T-helper 2 cell treated with Interferon-gamma antibody and Interleukin-4, amounts not matched to agents 5 μg/mL and 100 μg/mL, for 36 hours (primary cell): ENCODE measurements at regions not wholly inside any gene's neighbourhood (a gene's known extent, or its start where the extent isn't known, plus 50 kb on each side); places are given as distances from the start of the nearest gene placed in this dataset.
"Not testable (repeated sequence)": the region's sequence is repeated elsewhere in the genome, so short reads cannot be mapped to it uniquely, and the experiment has no call there.

Source experiments
- DNase-seq: peaks from one replicate; pipeline ENCODE4 v3.0.0; 2021; ENCODE audit warnings: low spot score
- H3K27ac Mint-ChIP-seq: one replicate; pipeline ENCODE4 v1.8.0; 2021; ENCODE audit warnings: mild to moderate bottlenecking, mixed read lengths
- H3K27me3 Mint-ChIP-seq: one replicate; pipeline ENCODE4 v1.8.0; 2021; ENCODE audit warnings: low read depth, mixed read lengths
- H3K36me3 Mint-ChIP-seq: one replicate; pipeline ENCODE4 v1.8.0; 2021; ENCODE audit warnings: low read depth, mixed read lengths
- H3K4me1 Mint-ChIP-seq: one replicate; pipeline ENCODE4 v1.8.0; 2021; ENCODE audit warnings: low read depth, mixed read lengths
- H3K4me3 Mint-ChIP-seq: one replicate; pipeline ENCODE4 v1.8.0; 2022; ENCODE audit warnings: mild to moderate bottlenecking, moderate library complexity, mixed read lengths
- H3K9me3 Mint-ChIP-seq: one replicate; pipeline ENCODE4 v1.8.0; 2021; ENCODE audit warnings: mixed read lengths

DNA sequence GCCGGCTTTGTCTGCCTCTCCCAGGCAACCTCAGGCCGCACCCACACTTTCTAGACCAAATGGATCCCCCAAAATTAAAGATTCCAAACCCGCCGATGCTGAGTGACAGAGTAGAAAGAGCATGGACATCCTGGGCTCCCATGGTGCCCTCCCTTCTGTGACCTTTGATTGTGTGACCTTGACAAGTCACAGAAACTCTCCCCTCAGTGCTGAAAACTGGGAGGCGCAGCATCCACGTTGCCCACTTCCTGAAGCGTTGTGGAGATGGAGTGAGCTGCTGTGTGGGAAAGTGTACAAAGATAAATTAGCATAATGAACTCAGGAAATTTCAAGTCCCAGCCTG, 74.4 kb upstream of the MFGE8 start:
- DNase-seq = no peak
- Mint-ChIP-seq H3K27ac (no peak overlapping the region), H3K36me3 (no peaks in the 10 kb centered on the region), H3K27me3 (peaks cover 5% of the 10 kb centered on the region), H3K9me3 (no peaks in the 10 kb centered on the region), H3K4me1 (no peaks in the 10 kb centered on the region), H3K4me3 (no peak overlapping the region)

DNA sequence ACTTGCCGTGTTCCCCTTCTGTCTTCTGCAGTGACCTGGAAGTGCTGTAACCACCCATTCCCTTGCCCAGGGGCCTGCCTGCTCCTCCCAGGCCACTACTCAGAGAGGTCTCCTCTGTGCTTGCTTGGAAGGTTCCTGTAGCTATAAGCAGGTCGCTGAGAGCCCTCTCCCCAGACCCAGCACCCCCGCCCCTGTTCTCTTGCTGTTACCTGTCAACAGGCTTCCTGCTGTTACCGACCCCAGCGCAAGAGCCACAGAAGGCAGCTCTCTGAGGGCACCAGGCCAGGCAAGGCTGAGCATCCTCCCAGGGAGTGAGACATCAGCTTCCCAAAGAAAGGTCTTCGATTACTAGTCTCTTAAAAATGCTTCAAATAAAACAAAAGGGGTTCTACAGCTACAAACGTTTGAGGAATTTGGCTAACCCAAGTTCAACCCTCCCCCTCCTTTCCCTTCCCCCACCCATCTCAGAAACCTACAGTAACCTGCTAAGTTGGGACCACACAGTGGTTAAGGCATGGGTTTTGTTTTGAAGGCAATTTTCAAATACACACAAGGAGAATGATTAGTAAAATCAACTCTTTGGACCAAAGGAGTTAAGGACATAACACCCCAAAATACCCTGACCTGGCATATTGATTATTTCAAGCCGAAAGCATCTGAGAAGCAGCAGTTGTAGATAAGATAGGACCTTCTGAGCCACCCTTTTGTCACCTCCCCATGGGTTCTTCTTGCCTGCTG, 74.9 kb upstream of the MFGE8 start:
- DNase-seq = no peak
- no peaks in the 10 kb centered on the region for H3K4me1 Mint-ChIP-seq
- no peak overlapping the region for H3K27ac Mint-ChIP-seq
- no peaks in the 10 kb centered on the region for H3K9me3 Mint-ChIP-seq
- peaks cover 5% of the 10 kb centered on the region for H3K27me3 Mint-ChIP-seq
- H3K36me3 Mint-ChIP-seq = no peaks in the 10 kb centered on the region
- no peak overlapping the region for H3K4me3 Mint-ChIP-seq

DNA sequence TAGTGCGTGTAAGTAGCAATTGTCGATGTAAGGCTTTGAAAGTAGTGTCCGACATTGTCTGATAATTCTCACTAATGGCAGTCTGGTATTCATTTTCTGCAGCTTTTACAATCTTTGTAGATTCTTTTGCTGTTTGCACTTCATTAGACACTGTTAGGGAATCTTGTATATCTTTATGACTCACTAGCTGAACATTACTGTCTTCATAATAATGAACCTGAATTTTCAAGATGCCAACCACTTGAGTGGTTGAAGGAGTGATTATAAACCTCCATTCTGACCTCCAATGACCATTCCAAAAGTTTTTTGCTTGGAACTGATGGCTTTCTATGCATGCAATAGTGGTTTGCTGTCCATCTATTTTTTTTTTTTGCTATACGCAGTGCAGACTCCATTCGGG, 76.4 kb upstream of the MFGE8 start:
- H3K27me3 Mint-ChIP-seq = peaks cover 5% of the 10 kb centered on the region
- H3K36me3 Mint-ChIP-seq = no peaks in the 10 kb centered on the region
- H3K4me3 Mint-ChIP-seq = no peak overlapping the region
- no peak overlapping the region for H3K27ac Mint-ChIP-seq
- no peaks in the 10 kb centered on the region for H3K4me1 Mint-ChIP-seq
- no peak for DNase-seq
- H3K9me3 Mint-ChIP-seq = no peaks in the 10 kb centered on the region

- Mint-ChIP-seq H3K27ac (no peak overlapping the region), H3K36me3 (no peaks in the 10 kb centered on the region), H3K9me3 (no peaks in the 10 kb centered on the region), H3K27me3 (peaks cover 5% of the 10 kb centered on the region), H3K4me3 (no peak overlapping the region), H3K4me1 (no peaks in the 10 kb centered on the region)
- DNase-seq = no peak
Observed at GRCh38 chr15:88990185-88990679, 77.1 kb upstream of the MFGE8 start.

GRCh38 chr15:88992216-88992615, 79.0 kb upstream of the MFGE8 start:
- Mint-ChIP-seq H3K4me1 (no peaks in the 10 kb centered on the region), H3K27ac (no peak overlapping the region), H3K9me3 (no peaks in the 10 kb centered on the region), H3K27me3 (peaks cover 7% of the 10 kb centered on the region), H3K36me3 (no peaks in the 10 kb centered on the region), H3K4me3 (no peak overlapping the region)
- no peak for DNase-seq

- peaks cover 12% of the 10 kb centered on the region for H3K27me3 Mint-ChIP-seq
- no peaks in the 10 kb centered on the region for H3K36me3 Mint-ChIP-seq
- H3K4me3 Mint-ChIP-seq = no peak overlapping the region
- H3K27ac Mint-ChIP-seq = no peak overlapping the region
- no peaks in the 10 kb centered on the region for H3K4me1 Mint-ChIP-seq
- no peaks in the 10 kb centered on the region for H3K9me3 Mint-ChIP-seq
- DNase-seq = no peak
Observed at GRCh38 chr15:88992912-88993376, 79.8 kb upstream of the MFGE8 start.

DNA sequence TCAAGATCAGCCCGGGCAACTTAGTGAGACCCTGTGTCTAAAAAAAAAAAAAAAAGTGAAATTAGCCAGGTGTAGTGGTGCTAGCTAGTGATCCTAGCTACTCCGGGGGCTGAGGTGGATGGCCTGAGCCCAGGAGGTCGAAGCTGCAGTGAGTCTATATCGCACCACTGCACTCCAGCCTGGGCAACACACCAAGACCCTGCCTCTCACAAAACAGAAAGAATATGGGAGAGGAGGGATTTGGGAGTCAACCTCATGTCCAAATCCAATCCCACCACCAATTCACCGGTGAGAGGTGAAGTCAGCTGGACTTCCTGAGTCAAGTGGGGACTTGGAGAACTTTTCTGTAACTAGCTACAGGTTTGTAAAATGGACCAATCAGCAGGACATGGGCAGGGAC, 80.5 kb upstream of the MFGE8 start:
- no peak for DNase-seq
- no peak overlapping the region for H3K27ac Mint-ChIP-seq

GRCh38 chr15:88994286-88994685, 81.1 kb upstream of the MFGE8 start:
- no peaks in the 10 kb centered on the region for H3K9me3 Mint-ChIP-seq
- DNase-seq = no peak
- no peaks in the 10 kb centered on the region for H3K4me1 Mint-ChIP-seq
- no peak overlapping the region for H3K4me3 Mint-ChIP-seq
- no peak overlapping the region for H3K27ac Mint-ChIP-seq
- peaks cover 18% of the 10 kb centered on the region for H3K27me3 Mint-ChIP-seq
- H3K36me3 Mint-ChIP-seq = no peaks in the 10 kb centered on the region

More for the DNA sequence above, 80.5 kb upstream of the MFGE8 start:
- Mint-ChIP-seq H3K4me3 (no peak overlapping the region), H3K9me3 (no peaks in the 10 kb centered on the region), H3K4me1 (no peaks in the 10 kb centered on the region), H3K27me3 (peaks cover 15% of the 10 kb centered on the region), H3K36me3 (no peaks in the 10 kb centered on the region)

GRCh38 chr15:88995449-88995848, 82.3 kb upstream of the MFGE8 start:
- no peaks in the 10 kb centered on the region for H3K36me3 Mint-ChIP-seq
- peaks cover 13% of the 10 kb centered on the region for H3K27me3 Mint-ChIP-seq
- no peaks in the 10 kb centered on the region for H3K4me1 Mint-ChIP-seq
- DNase-seq = no peak
- H3K4me3 Mint-ChIP-seq = no peak overlapping the region
- H3K9me3 Mint-ChIP-seq = no peaks in the 10 kb centered on the region
- H3K27ac Mint-ChIP-seq = no peak overlapping the region

GRCh38 chr15:88997531-88997930, 84.4 kb upstream of the MFGE8 start:
- no peaks in the 10 kb centered on the region for H3K36me3 Mint-ChIP-seq
- no peak overlapping the region for H3K27ac Mint-ChIP-seq
- peaks cover 13% of the 10 kb centered on the region for H3K27me3 Mint-ChIP-seq
- no peaks in the 10 kb centered on the region for H3K9me3 Mint-ChIP-seq
- H3K4me1 Mint-ChIP-seq = peaks cover 4% of the 10 kb centered on the region
- H3K4me3 Mint-ChIP-seq = no peak overlapping the region
- DNase-seq = no peak

GRCh38 chr15:88998980-88999713, 86.0 kb upstream of the MFGE8 start:
- H3K27me3 Mint-ChIP-seq = peaks cover 13% of the 10 kb centered on the region
- H3K9me3 Mint-ChIP-seq = no peaks in the 10 kb centered on the region
- peaks cover 4% of the 10 kb centered on the region for H3K4me1 Mint-ChIP-seq
- no peak for DNase-seq
- H3K36me3 Mint-ChIP-seq = no peaks in the 10 kb centered on the region
- H3K4me3 Mint-ChIP-seq = no peak overlapping the region
- no peak overlapping the region for H3K27ac Mint-ChIP-seq

DNA sequence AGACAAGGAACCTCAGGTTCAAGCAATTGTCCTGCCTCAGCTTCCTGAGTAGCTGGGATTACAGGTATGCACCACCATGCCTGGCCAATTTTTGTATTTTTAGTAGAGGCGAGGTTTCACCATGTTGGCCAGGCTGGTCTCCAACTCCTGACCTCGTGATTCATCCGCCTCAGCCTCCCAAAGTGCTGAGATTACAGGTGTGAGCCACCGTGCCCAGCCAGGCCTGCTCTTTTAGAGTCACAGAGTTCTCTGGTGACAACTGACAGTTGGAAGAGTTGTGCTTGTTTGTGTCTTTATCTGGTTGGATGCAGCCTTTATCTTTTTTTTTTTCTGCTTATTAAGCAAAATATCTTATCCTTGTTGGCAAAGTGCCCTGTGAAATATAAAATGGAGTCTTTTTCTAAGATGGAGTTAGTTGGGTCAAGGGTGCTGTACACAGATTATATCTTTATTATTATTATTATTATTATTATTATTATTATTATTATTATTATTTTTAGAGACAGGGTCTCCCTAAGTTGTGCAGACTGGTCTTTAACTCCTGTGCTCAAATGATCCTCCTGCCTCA, 86.5 kb upstream of the ABHD2 start:
- not testable (repeated sequence) for H3K27ac Mint-ChIP-seq, H3K4me3 Mint-ChIP-seq, DNase-seq, H3K4me1 Mint-ChIP-seq, H3K9me3 Mint-ChIP-seq, H3K36me3 Mint-ChIP-seq
- peaks cover 17% of the 10 kb centered on the region for H3K27me3 Mint-ChIP-seq

DNA sequence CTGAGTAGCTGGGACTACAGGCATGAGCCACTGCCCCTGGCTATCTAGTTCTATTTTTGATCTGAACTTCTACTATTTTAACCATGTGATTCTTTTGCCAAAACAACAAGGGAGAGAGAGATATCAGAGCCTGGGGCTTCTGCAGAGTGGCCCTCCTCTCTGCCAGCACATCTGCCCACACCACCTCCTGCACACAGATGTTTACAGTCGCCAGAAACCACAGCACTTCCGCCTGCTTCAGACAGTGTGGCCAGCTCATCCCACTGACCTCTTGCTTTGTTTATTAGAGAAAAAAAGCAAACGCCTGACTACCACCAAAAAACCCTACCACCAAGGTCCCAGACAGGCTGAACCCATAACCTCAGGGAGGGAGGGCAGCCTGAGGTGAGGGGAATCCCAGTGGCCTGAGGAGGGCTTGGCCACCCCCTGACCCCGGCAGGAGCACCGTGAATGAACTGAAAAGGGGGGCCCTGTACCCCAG, 85.9 kb upstream of the ABHD2 start:
- Mint-ChIP-seq H3K27ac (no peak overlapping the region), H3K9me3 (no peaks in the 10 kb centered on the region), H3K27me3 (peaks cover 16% of the 10 kb centered on the region), H3K4me3 (no peak overlapping the region), H3K36me3 (no peaks in the 10 kb centered on the region), H3K4me1 (peaks cover 4% of the 10 kb centered on the region)
- DNase-seq = no peak

- no peak overlapping the region for H3K27ac Mint-ChIP-seq
- peaks cover 12% of the 10 kb centered on the region for H3K27me3 Mint-ChIP-seq
- DNase-seq = no peak
- H3K9me3 Mint-ChIP-seq = no peaks in the 10 kb centered on the region
- peaks cover 4% of the 10 kb centered on the region for H3K4me1 Mint-ChIP-seq
- H3K36me3 Mint-ChIP-seq = no peaks in the 10 kb centered on the region
- no peak overlapping the region for H3K4me3 Mint-ChIP-seq
Observed at GRCh38 chr15:89002830-89003229, 85.4 kb upstream of the ABHD2 start.
